HEK293T (cell line): ENCODE measurements at regions not wholly inside any gene's neighbourhood (a gene's known extent, or its start where the extent isn't known, plus 50 kb on each side); places are given as distances from the start of the nearest gene placed in this dataset.

ENCODE experiments used
- CTCF ChIA-PET: fragments of 350-600 bp; formaldehyde crosslinking; extraction: SDS; loops from one replicate; lab custom pipeline; 2021; ENCODE audit warnings: antibody characterized with exemption, inconsistent platforms; lab: Yijun Ruan, JAX
- POLR2A ChIA-PET: fragments of 350-600 bp; formaldehyde crosslinking; extraction: SDS; loops from one replicate; lab custom pipeline; 2020; ENCODE audit warnings: antibody characterized with exemption, inconsistent platforms; lab: Yijun Ruan, JAX
- DNase-seq: peaks from one replicate; pipeline ENCODE4 v3.0.0; 2012; ENCODE audit warnings: mixed read lengths; ENCODE audit errors: extremely low spot score
- ARNT ChIP-seq: fragments of 450-650 bp; IDR thresholded peaks from 2 replicates; pipeline ENCODE4 v1.6.1; 2017; ENCODE audit warnings: mild to moderate bottlenecking
- BHLHE40 ChIP-seq: fragments of 450-650 bp; IDR thresholded peaks from 2 replicates; pipeline ENCODE4 v1.6.1; 2016; ENCODE audit warnings: mild to moderate bottlenecking, moderate library complexity, borderline replicate concordance
- CTBP1 ChIP-seq: fragments of 450-650 bp; IDR thresholded peaks from 2 replicates; pipeline ENCODE4 v1.6.1; 2016; ENCODE audit warnings: borderline replicate concordance
- ELF4 ChIP-seq: fragments of 450-650 bp; IDR thresholded peaks from 2 replicates; pipeline ENCODE4 v1.6.1; 2017; ENCODE audit warnings: antibody characterized with exemption
- FOXA1 ChIP-seq: fragments of 450-650 bp; IDR thresholded peaks from 2 replicates; pipeline ENCODE4 v1.6.1; 2016; ENCODE audit warnings: mild to moderate bottlenecking
- FOXK2 ChIP-seq: fragments of 450-650 bp; IDR thresholded peaks from 2 replicates; pipeline ENCODE4 v1.6.1; 2016; ENCODE audit warnings: mild to moderate bottlenecking
- FOXM1 ChIP-seq: fragments of 450-650 bp; IDR thresholded peaks from 2 replicates; pipeline ENCODE4 v1.6.1; 2017; ENCODE audit warnings: mild to moderate bottlenecking, borderline replicate concordance
- HDGF ChIP-seq: fragments of 450-650 bp; IDR thresholded peaks from 2 replicates; pipeline ENCODE4 v1.6.1; 2017; ENCODE audit warnings: antibody characterized with exemption, borderline replicate concordance
- L3MBTL2 ChIP-seq: fragments of 450-650 bp; conservative IDR thresholded peaks from 2 replicates; pipeline ENCODE4 v1.6.1; 2016; ENCODE audit warnings: mild to moderate bottlenecking
- LEF1 ChIP-seq: fragments of 450-650 bp; IDR thresholded peaks from 2 replicates; pipeline ENCODE4 v1.6.1; 2017; ENCODE audit warnings: mild to moderate bottlenecking, borderline replicate concordance
- NFRKB ChIP-seq: fragments of 450-650 bp; IDR thresholded peaks from 2 replicates; pipeline ENCODE4 v1.6.1; 2016; ENCODE audit warnings: mild to moderate bottlenecking, moderate library complexity
- SP1 ChIP-seq: fragments of 450-650 bp; IDR thresholded peaks from 2 replicates; pipeline ENCODE4 v1.6.1; 2017
- SUZ12 ChIP-seq: fragments of 450-650 bp; IDR thresholded peaks from 2 replicates; pipeline ENCODE4 v1.6.1; 2016; ENCODE audit warnings: mild to moderate bottlenecking
- TARDBP ChIP-seq: fragments of 450-650 bp; IDR thresholded peaks from 2 replicates; pipeline ENCODE4 v1.6.1; 2016
- ZNF384 ChIP-seq: fragments of 450-650 bp; IDR thresholded peaks from 2 replicates; pipeline ENCODE4 v1.6.1; 2016
- TF ChIP-seq, protein P1 (sequence below): fragments of 450-650 bp; IDR thresholded peaks from 2 replicates; pipeline ENCODE4 v1.6.1; 2016

DNA sequence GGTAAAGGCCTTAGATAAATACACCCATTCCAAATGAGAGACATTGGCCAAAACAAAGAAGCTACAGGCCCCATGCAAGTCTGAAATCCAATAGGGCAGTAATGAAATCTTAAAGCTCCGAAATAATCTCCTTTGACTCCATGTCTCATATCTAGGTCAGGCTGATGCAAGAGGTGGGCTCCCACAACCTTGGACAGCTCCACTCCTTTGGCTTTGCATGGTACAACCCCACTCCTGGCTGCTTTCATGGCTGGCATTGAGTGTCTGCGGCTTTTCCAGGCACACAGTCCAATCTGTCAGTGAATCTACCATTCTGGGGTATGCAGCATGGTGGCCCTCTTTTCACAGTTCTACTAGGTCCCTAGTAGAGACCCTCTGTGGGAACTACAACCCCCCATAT, 762.5 kb downstream of the LIG4 start:
- ChIA-PET POLR2A (no interaction called here), CTCF (no interaction called here)
- TF ChIP-seq FOXA1 (no peak), FOXM1 (no peak), HDGF (no peak), NFRKB (no peak), SUZ12 (no peak), ZNF384 (no peak), FOXK2 (no peak), SP1 (no peak), BHLHE40 (no peak), ARNT (no peak), L3MBTL2 (no peak)
- TF ChIP-seq, protein P1, sequence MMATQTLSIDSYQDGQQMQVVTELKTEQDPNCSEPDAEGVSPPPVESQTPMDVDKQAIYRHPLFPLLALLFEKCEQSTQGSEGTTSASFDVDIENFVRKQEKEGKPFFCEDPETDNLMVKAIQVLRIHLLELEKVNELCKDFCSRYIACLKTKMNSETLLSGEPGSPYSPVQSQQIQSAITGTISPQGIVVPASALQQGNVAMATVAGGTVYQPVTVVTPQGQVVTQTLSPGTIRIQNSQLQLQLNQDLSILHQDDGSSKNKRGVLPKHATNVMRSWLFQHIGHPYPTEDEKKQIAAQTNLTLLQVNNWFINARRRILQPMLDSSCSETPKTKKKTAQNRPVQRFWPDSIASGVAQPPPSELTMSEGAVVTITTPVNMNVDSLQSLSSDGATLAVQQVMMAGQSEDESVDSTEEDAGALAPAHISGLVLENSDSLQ = no peak
- no peak for DNase-seq

DNA sequence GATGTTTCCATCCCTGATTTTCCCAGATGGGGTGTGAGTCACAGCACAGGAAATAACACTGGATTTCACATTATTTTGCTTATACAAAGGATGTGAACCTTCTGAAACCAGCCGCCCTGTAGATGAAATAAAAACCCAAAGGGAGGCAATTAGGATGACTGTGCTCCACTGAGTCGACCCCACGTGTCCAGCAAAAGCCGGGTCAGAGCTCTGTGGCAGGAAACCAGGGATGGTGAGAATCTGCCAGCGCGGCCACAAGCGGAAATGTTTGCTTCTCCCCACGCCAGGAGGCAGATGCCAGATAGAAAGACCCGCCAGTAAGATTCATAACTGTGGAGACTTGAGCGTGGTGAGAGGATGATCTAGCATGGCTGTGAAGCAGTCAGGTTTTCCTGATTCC, 764.4 kb downstream of the LIG4 start:
- no peak for TF ChIP-seq CTBP1
- no peak for TF ChIP-seq HDGF
- TF ChIP-seq FOXM1 = no peak
- ChIA-PET POLR2A (no interaction called here), CTCF (no interaction called here)
- DNase-seq = no peak

DNA sequence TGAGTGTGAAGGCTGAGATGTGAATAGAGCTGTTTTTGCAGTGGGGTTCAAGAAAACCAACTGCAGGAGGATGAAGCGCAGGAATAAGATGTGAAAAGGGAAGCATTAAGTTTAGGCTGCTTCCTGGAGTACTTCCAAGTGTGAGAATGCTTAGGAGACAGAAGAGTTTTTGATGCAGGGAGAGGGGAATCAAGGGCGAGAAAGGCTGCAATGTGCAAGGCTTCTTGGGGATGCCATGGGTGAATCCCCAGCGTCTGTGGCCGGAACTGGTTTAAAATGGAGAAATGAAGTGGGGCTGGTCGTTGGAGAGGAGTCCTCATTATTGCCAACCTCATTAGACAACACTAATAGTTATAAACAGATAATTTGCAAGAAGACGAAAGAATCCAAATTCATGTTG, 764.9 kb downstream of the LIG4 start:
- no peak for DNase-seq
- POLR2A ChIA-PET = no interaction called here
- CTCF ChIA-PET = no interaction called here

GRCh38 chr13:107447591-107447990, 767.7 kb downstream of the LIG4 start:
- POLR2A ChIA-PET = no interaction called here
- CTCF ChIA-PET = no interaction called here
- no peak for DNase-seq
- TF ChIP-seq LEF1 (no peak), FOXA1 (no peak), HDGF (no peak), ELF4 (no peak), ARNT (no peak), L3MBTL2 (no peak), SUZ12 (no peak), SP1 (no peak), FOXM1 (no peak), NFRKB (no peak), ZNF384 (no peak), BHLHE40 (no peak), CTBP1 (no peak)
- TF ChIP-seq, protein P1 = no peak

More for the DNA sequence above, 764.9 kb downstream of the LIG4 start:
- TF ChIP-seq ZNF384 = no peak
- TF ChIP-seq L3MBTL2 = no peak
- TF ChIP-seq FOXK2 = no peak
- TF ChIP-seq FOXM1 = no peak
- TF ChIP-seq, protein P1 = no peak
- TF ChIP-seq FOXA1 = no peak
- TF ChIP-seq BHLHE40 = no peak
- no peak for TF ChIP-seq ELF4
- TF ChIP-seq SP1 = no peak
- TF ChIP-seq NFRKB = no peak
- no peak for TF ChIP-seq HDGF
- TF ChIP-seq CTBP1 = no peak
- TF ChIP-seq LEF1 = no peak
- no peak for TF ChIP-seq ARNT
- TF ChIP-seq TARDBP = no peak
- no peak for TF ChIP-seq SUZ12

GRCh38 chr13:107441279-107441678, 774.1 kb downstream of the LIG4 start:
- POLR2A ChIA-PET = no interaction called here
- CTCF ChIA-PET = no interaction called here

More at GRCh38 chr13:107441279-107441678, 774.1 kb downstream of the LIG4 start:
- DNase-seq = no peak
- no peak for TF ChIP-seq FOXA1
- no peak for TF ChIP-seq HDGF
- no peak for TF ChIP-seq LEF1
- no peak for TF ChIP-seq ELF4
- no peak for TF ChIP-seq FOXM1
- no peak for TF ChIP-seq CTBP1
- TF ChIP-seq FOXK2 = no peak
- TF ChIP-seq, protein P1 = no peak
- TF ChIP-seq SP1 = no peak
- TF ChIP-seq NFRKB = no peak
- no peak for TF ChIP-seq L3MBTL2
- TF ChIP-seq SUZ12 = no peak
- TF ChIP-seq TARDBP = no peak
- no peak for TF ChIP-seq BHLHE40
- no peak for TF ChIP-seq ARNT
- TF ChIP-seq ZNF384 = no peak
